ENCODE measurements at regions not wholly inside any gene's neighbourhood (a gene's known extent, or its start where the extent isn't known, plus 50 kb on each side); places are given as distances from the start of the nearest gene placed in this dataset.

DNA sequence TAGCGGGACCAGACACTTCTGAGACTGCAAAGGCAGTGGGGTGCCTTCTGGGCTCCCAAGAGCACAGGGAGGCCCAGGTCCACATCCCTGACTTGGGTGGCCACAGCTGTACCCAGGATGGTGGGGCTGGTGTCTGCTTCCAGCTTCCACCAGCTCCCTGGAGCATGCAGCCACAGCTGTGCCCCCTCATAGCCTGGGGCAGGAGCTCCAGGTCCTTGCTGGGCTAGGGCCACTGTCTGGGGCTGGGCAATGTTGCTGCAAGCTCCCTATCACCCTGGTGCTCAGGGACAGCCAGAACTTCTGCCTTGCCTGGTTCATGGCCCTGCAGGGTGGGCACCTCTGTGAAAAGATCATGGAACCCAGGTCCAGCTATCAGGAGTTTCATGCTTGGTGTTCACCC lies 673.9 kb downstream of the SH3BGRL start:
- H3K4me2 ChIP-seq (ENCODE audit: control insufficient read depth, extremely low read depth, insufficient read depth, low read depth, low read length), result no peak overlapping the region
- peaks cover 17% of the 10 kb centered on the region for H3K9me3 ChIP-seq (ENCODE audit: control insufficient read depth, low read depth, low read length)
- H3K27ac ChIP-seq (ENCODE audit: control insufficient read depth, insufficient read depth, low read length), result no peak overlapping the region
- no peaks in the 10 kb centered on the region for H3K9me1 ChIP-seq (ENCODE audit: control insufficient read depth, extremely low read depth, insufficient read depth, low read length)
- H3K27me3 ChIP-seq (ENCODE audit: control insufficient read depth, extremely low read depth, insufficient read depth, low read length), result no peaks in the 10 kb centered on the region
- no peaks in the 10 kb centered on the region for H3K79me2 ChIP-seq (ENCODE audit: control insufficient read depth, insufficient read depth, low read length)
- H3K4me3 ChIP-seq (ENCODE audit: control insufficient read depth in 2 of 3, extremely low read depth in 1 of 3, insufficient read depth in 2 of 3, low read depth in 1 of 3, low read length in 3 of 3), result no peak overlapping the region
- no peaks in the 10 kb centered on the region for H3K4me1 ChIP-seq (ENCODE audit: control insufficient read depth, extremely low read depth, insufficient read depth, low read length)
- TF ChIP-seq EZH2 (IDR thresholded peaks at IDR 0.05; ENCODE audit: low read length), result no peak
- TF ChIP-seq, protein P1, sequence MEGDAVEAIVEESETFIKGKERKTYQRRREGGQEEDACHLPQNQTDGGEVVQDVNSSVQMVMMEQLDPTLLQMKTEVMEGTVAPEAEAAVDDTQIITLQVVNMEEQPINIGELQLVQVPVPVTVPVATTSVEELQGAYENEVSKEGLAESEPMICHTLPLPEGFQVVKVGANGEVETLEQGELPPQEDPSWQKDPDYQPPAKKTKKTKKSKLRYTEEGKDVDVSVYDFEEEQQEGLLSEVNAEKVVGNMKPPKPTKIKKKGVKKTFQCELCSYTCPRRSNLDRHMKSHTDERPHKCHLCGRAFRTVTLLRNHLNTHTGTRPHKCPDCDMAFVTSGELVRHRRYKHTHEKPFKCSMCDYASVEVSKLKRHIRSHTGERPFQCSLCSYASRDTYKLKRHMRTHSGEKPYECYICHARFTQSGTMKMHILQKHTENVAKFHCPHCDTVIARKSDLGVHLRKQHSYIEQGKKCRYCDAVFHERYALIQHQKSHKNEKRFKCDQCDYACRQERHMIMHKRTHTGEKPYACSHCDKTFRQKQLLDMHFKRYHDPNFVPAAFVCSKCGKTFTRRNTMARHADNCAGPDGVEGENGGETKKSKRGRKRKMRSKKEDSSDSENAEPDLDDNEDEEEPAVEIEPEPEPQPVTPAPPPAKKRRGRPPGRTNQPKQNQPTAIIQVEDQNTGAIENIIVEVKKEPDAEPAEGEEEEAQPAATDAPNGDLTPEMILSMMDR (optimal IDR thresholded peaks at IDR 0.05 in 1 of 3, IDR thresholded peaks at IDR 0.05 in 1 of 3, conservative IDR thresholded peaks at IDR 0.05 in 1 of 3; ENCODE audit: extremely low read depth in 1 of 3, insufficient read depth in 2 of 3, low read length in 3 of 3), result no peak
- no peak for DNase-seq (ENCODE audit: low read depth, low spot score)
- dilution Hi-C loops (cut with MboI; ENCODE audit: extremely low pct_ligation_motif_present, low sequenced_read_pairs), result no loop called here
- no peak overlapping the region for H2AFZ ChIP-seq (ENCODE audit: control insufficient read depth, low read length)
- H3K9ac ChIP-seq (ENCODE audit: control insufficient read depth, extremely low read depth, insufficient read depth, low read length), result no peak overlapping the region
- H3K36me3 ChIP-seq (ENCODE audit: control insufficient read depth in 2 of 2, extremely low read depth in 1 of 2, insufficient read depth in 2 of 2, low read length in 2 of 2), result no peaks in the 10 kb centered on the region
- H4K20me1 ChIP-seq (ENCODE audit: control insufficient read depth, extremely low read depth, insufficient read depth, low read length), result no peaks in the 10 kb centered on the region
- no peak for FAIRE-seq

DNA sequence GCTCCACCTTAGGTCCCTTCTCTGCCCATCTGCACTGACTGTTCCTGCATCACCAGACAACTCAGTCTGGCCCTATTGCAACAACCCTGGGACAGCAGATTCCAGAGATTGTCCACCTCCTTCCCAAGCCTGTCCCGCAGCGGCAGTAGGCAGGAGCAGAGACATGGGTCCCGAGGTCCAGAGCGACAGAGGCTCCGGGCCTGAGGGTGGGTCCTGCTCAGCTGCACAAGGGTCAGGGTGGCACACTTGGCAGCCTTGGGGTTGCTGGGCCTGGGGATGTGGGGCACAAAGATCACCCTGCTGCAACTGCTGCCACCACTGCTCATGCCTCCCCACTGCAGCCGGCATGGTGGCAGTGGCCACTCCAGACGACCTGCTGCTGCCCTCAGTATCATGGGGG lies 674.5 kb downstream of the SH3BGRL start:
- Histone ChIP-seq H3K9ac (ENCODE audit: control insufficient read depth, extremely low read depth, insufficient read depth, low read length) (no peak overlapping the region), H3K27me3 (ENCODE audit: control insufficient read depth, extremely low read depth, insufficient read depth, low read length) (no peaks in the 10 kb centered on the region), H2AFZ (ENCODE audit: control insufficient read depth, low read length) (no peak overlapping the region), H4K20me1 (ENCODE audit: control insufficient read depth, extremely low read depth, insufficient read depth, low read length) (no peaks in the 10 kb centered on the region), H3K4me3 (ENCODE audit: control insufficient read depth in 2 of 3, extremely low read depth in 1 of 3, insufficient read depth in 2 of 3, low read depth in 1 of 3, low read length in 3 of 3) (no peak overlapping the region), H3K4me2 (ENCODE audit: control insufficient read depth, extremely low read depth, insufficient read depth, low read depth, low read length) (no peak overlapping the region), H3K27ac (ENCODE audit: control insufficient read depth, insufficient read depth, low read length) (no peak overlapping the region), H3K9me3 (ENCODE audit: control insufficient read depth, low read depth, low read length) (peaks cover 17% of the 10 kb centered on the region), H3K9me1 (ENCODE audit: control insufficient read depth, extremely low read depth, insufficient read depth, low read length) (no peaks in the 10 kb centered on the region), H3K79me2 (ENCODE audit: control insufficient read depth, insufficient read depth, low read length) (no peaks in the 10 kb centered on the region), H3K4me1 (ENCODE audit: control insufficient read depth, extremely low read depth, insufficient read depth, low read length) (no peaks in the 10 kb centered on the region), H3K36me3 (ENCODE audit: control insufficient read depth in 2 of 2, extremely low read depth in 1 of 2, insufficient read depth in 2 of 2, low read length in 2 of 2) (no peaks in the 10 kb centered on the region)
- no peak for TF ChIP-seq EZH2 (IDR thresholded peaks at IDR 0.05; ENCODE audit: low read length)
- TF ChIP-seq, protein P1 (optimal IDR thresholded peaks at IDR 0.05 in 1 of 3, IDR thresholded peaks at IDR 0.05 in 1 of 3, conservative IDR thresholded peaks at IDR 0.05 in 1 of 3; ENCODE audit: extremely low read depth in 1 of 3, insufficient read depth in 2 of 3, low read length in 3 of 3), result no peak
- no peak for DNase-seq (ENCODE audit: low read depth, low spot score)
- FAIRE-seq, result no peak
- dilution Hi-C loops (cut with MboI; ENCODE audit: extremely low pct_ligation_motif_present, low sequenced_read_pairs), result no loop called here
